AG08395 (cell line): ENCODE measurements at regions not wholly inside any gene's neighbourhood (a gene's known extent, or its start where the extent isn't known, plus 50 kb on each side); places are given as distances from the start of the nearest gene placed in this dataset.
"Not testable (repeated sequence)": the region's sequence is repeated elsewhere in the genome, so short reads cannot be mapped to it uniquely, and the experiment has no call there.

Experiments
- DNase-seq: peaks from one replicate; pipeline ENCODE4 v3.0.0; 2012; ENCODE audit warnings: mixed read lengths, low spot score

GRCh38 chr20:51958099-51959065, 156.1 kb upstream of the SALL4 start:
- DNase-seq, result no peak

- DNase-seq, result no peak
Observed at GRCh38 chr20:51955756-51956155, 153.4 kb upstream of the SALL4 start.

- no peak for DNase-seq
Observed at GRCh38 chr20:51953731-51954340, 151.5 kb upstream of the SALL4 start.

GRCh38 chr20:51950926-51951325, 148.6 kb upstream of the SALL4 start:
- no peak for DNase-seq

- DNase-seq, result no peak
Observed at GRCh38 chr20:51946586-51946985, 144.3 kb upstream of the SALL4 start.

- no peak for DNase-seq
Observed at GRCh38 chr20:51945881-51946280, 143.6 kb upstream of the SALL4 start.

- no peak for DNase-seq
Observed at GRCh38 chr20:51945177-51945576, 142.9 kb upstream of the SALL4 start.

GRCh38 chr20:51943761-51944160, 141.4 kb upstream of the SALL4 start:
- no peak for DNase-seq

- DNase-seq, result not testable (repeated sequence)
Observed at GRCh38 chr20:51943326-51943725, 141.0 kb upstream of the SALL4 start.

- no peak for DNase-seq
Observed at GRCh38 chr20:51941503-51941902, 139.2 kb upstream of the SALL4 start.

GRCh38 chr20:51939259-51939585, 136.9 kb upstream of the SALL4 start:
- no peak for DNase-seq

GRCh38 chr20:51938559-51939258, 136.4 kb upstream of the SALL4 start:
- DNase-seq, result no peak

GRCh38 chr20:51937779-51938178, 135.5 kb upstream of the SALL4 start:
- DNase-seq, result no peak

- no peak for DNase-seq
Observed at GRCh38 chr20:51936377-51936776, 134.1 kb upstream of the SALL4 start.

GRCh38 chr20:51935003-51935358, 132.7 kb upstream of the SALL4 start:
- no peak for DNase-seq

- DNase-seq, result no peak
Observed at GRCh38 chr20:51934301-51935002, 132.1 kb upstream of the SALL4 start.

GRCh38 chr20:51931371-51931781, 129.1 kb upstream of the SALL4 start:
- no peak for DNase-seq

GRCh38 chr20:51930775-51931174, 128.5 kb upstream of the SALL4 start:
- peak; percentile 37 for DNase-seq

- DNase-seq, result no peak
Observed at GRCh38 chr20:51928931-51929330, 126.6 kb upstream of the SALL4 start.

- DNase-seq, result not testable (repeated sequence)
Observed at GRCh38 chr20:51927970-51928369, 125.6 kb upstream of the SALL4 start.

GRCh38 chr20:51926670-51927305, 124.5 kb upstream of the SALL4 start:
- no peak for DNase-seq

- no peak for DNase-seq
Observed at GRCh38 chr20:51924509-51924908, 122.2 kb upstream of the SALL4 start.
